ENCODE measurements at regions not wholly inside any gene's neighbourhood (a gene's known extent, or its start where the extent isn't known, plus 50 kb on each side); places are given as distances from the start of the nearest gene placed in this dataset.

- no peak overlapping the region for H2AFZ ChIP-seq (ENCODE audit: low read length)
- no peaks in the 10 kb centered on the region for H3K4me1 ChIP-seq (ENCODE audit: control insufficient read depth, extremely low read depth, insufficient read depth, low read length)
- no peak overlapping the region for H3K27ac ChIP-seq (ENCODE audit: insufficient read depth, low read length)
- TF ChIP-seq EZH2 (IDR thresholded peaks at IDR 0.05; ENCODE audit: low read length, missing control alignments) (no peak), CTCF (conservative IDR thresholded peaks at IDR 0.05 in 1 of 2, IDR thresholded peaks at IDR 0.05 in 1 of 2; ENCODE audit: low read depth in 1 of 2, low read length in 2 of 2) (no peak)
- no peak overlapping the region for H3K4me3 ChIP-seq (replicated peaks in 1 of 4; ENCODE audit: control extremely low read depth in 1 of 4, insufficient read depth in 1 of 4, low read depth in 3 of 4, low read length in 4 of 4)
- H3K79me2 ChIP-seq (ENCODE audit: control insufficient read depth, insufficient read depth, low read length), result no peaks in the 10 kb centered on the region
- no peaks in the 10 kb centered on the region for H4K20me1 ChIP-seq (ENCODE audit: control insufficient read depth, extremely low read depth, insufficient read depth, low read length)
- no peaks in the 10 kb centered on the region for H3K36me3 ChIP-seq (ENCODE audit: control insufficient read depth, insufficient read depth, low read length)
- no peak overlapping the region for H3K4me2 ChIP-seq (ENCODE audit: extremely low read depth, insufficient read depth, low read length)
- no peaks in the 10 kb centered on the region for H3K27me3 ChIP-seq (ENCODE audit: control insufficient read depth, insufficient read depth, low read length)
- no peaks in the 10 kb centered on the region for H3K9me3 ChIP-seq (ENCODE audit: control insufficient read depth, insufficient read depth, low read depth, low read length)
- peak in 1 of 2 donors; percentile 66 for DNase-seq (ENCODE audit: low read depth in 2 of 2)
- H3K9ac ChIP-seq (ENCODE audit: insufficient read depth, low read length), result no peak overlapping the region
These were observed 149.2 kb upstream of the ANKH start for GRCh38 chr5:15020736-15021135.

- Histone ChIP-seq H2AFZ (ENCODE audit: low read length) (no peak overlapping the region), H3K4me1 (ENCODE audit: control insufficient read depth, extremely low read depth, insufficient read depth, low read length) (peaks cover 2% of the 10 kb centered on the region), H4K20me1 (ENCODE audit: control insufficient read depth, extremely low read depth, insufficient read depth, low read length) (no peaks in the 10 kb centered on the region), H3K4me2 (ENCODE audit: extremely low read depth, insufficient read depth, low read length) (peak overlapping the region; percentile 46), H3K9me3 (ENCODE audit: control insufficient read depth, insufficient read depth, low read depth, low read length) (no peaks in the 10 kb centered on the region), H3K4me3 (replicated peaks in 1 of 4; ENCODE audit: control extremely low read depth in 1 of 4, insufficient read depth in 1 of 4, low read depth in 3 of 4, low read length in 4 of 4) (no peak overlapping the region), H3K36me3 (ENCODE audit: control insufficient read depth, insufficient read depth, low read length) (no peaks in the 10 kb centered on the region), H3K9ac (ENCODE audit: insufficient read depth, low read length) (no peak overlapping the region), H3K27me3 (ENCODE audit: control insufficient read depth, insufficient read depth, low read length) (no peaks in the 10 kb centered on the region), H3K79me2 (ENCODE audit: control insufficient read depth, insufficient read depth, low read length) (no peaks in the 10 kb centered on the region), H3K27ac (ENCODE audit: insufficient read depth, low read length) (no peak overlapping the region)
- no peak for TF ChIP-seq CTCF (conservative IDR thresholded peaks at IDR 0.05 in 1 of 2, IDR thresholded peaks at IDR 0.05 in 1 of 2; ENCODE audit: low read depth in 1 of 2, low read length in 2 of 2)
- no peak for TF ChIP-seq EZH2 (IDR thresholded peaks at IDR 0.05; ENCODE audit: low read length, missing control alignments)
- DNase-seq (ENCODE audit: low read depth in 2 of 2), result peak in 1 of 2 donors; percentile 72
These were observed 143.2 kb upstream of the ANKH start for GRCh38 chr5:15014809-15015208.

GRCh38 chr5:15013654-15014463 is 142.3 kb upstream of the ANKH start:
- H3K4me2 ChIP-seq (ENCODE audit: extremely low read depth, insufficient read depth, low read length), result no peak overlapping the region
- no peak overlapping the region for H3K27ac ChIP-seq (ENCODE audit: insufficient read depth, low read length)
- peak; percentile 70 to 84 for DNase-seq (ENCODE audit: low read depth in 2 of 2)
- peaks cover 5% of the 10 kb centered on the region for H3K4me1 ChIP-seq (ENCODE audit: control insufficient read depth, extremely low read depth, insufficient read depth, low read length)
- H3K9me3 ChIP-seq (ENCODE audit: control insufficient read depth, insufficient read depth, low read depth, low read length), result no peaks in the 10 kb centered on the region
- no peak for TF ChIP-seq EZH2 (IDR thresholded peaks at IDR 0.05; ENCODE audit: low read length, missing control alignments)
- peak; percentile 45 to 63 for TF ChIP-seq CTCF (conservative IDR thresholded peaks at IDR 0.05 in 1 of 2, IDR thresholded peaks at IDR 0.05 in 1 of 2; ENCODE audit: low read depth in 1 of 2, low read length in 2 of 2)
- no peak overlapping the region for H2AFZ ChIP-seq (ENCODE audit: low read length)
- H3K36me3 ChIP-seq (ENCODE audit: control insufficient read depth, insufficient read depth, low read length), result no peaks in the 10 kb centered on the region
- H3K9ac ChIP-seq (ENCODE audit: insufficient read depth, low read length), result no peak overlapping the region
- no peaks in the 10 kb centered on the region for H3K27me3 ChIP-seq (ENCODE audit: control insufficient read depth, insufficient read depth, low read length)
- no peaks in the 10 kb centered on the region for H4K20me1 ChIP-seq (ENCODE audit: control insufficient read depth, extremely low read depth, insufficient read depth, low read length)
- H3K4me3 ChIP-seq (replicated peaks in 1 of 4; ENCODE audit: control extremely low read depth in 1 of 4, insufficient read depth in 1 of 4, low read depth in 3 of 4, low read length in 4 of 4), result no peak overlapping the region
- H3K79me2 ChIP-seq (ENCODE audit: control insufficient read depth, insufficient read depth, low read length), result no peaks in the 10 kb centered on the region
